NOMO-1 treated with DMSO at 0.1 percent for 48 hours (cell line): ENCODE measurements at regions not wholly inside any gene's neighbourhood (a gene's known extent, or its start where the extent isn't known, plus 50 kb on each side); places are given as distances from the start of the nearest gene placed in this dataset.
"Not testable (repeated sequence)": the region's sequence is repeated elsewhere in the genome, so short reads cannot be mapped to it uniquely, and the experiment has no call there.

Experiments used
- DNase-seq: peaks from one replicate; lab custom pipeline; 2025; ENCODE audit not compliant: unreplicated experiment; lab: John Stamatoyannopoulos, UW

GRCh38 chr4:27119239-27119638 lies 258.6 kb downstream of the STIM2 start:
- DNase-seq: no peak

GRCh38 chr4:27121830-27122229 lies 261.2 kb downstream of the STIM2 start:
- DNase-seq: no peak

GRCh38 chr4:27123123-27123768 lies 262.6 kb downstream of the STIM2 start:
- DNase-seq: no peak

DNA sequence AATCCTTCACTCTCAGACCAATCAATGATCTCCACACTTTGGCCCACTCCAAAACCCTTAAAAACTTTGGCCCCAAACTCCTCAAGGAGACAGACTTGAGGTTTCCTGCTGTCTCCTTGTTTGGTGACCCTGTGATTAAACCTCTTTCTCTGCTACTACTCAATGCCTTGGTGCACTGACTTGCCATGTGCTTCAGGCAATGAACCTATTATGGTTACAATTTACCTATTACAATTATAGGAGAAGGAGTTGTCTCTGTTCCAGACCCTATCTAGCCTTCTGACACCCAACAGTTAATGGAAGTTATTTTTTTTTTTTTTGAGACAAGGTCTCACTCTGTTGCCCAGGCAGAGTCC lies 263.1 kb downstream of the STIM2 start:
- no peak for DNase-seq

GRCh38 chr4:27126895-27127294 lies 266.3 kb downstream of the STIM2 start:
- DNase-seq: not testable (repeated sequence)

- DNase-seq: no peak
These were observed 267.8 kb downstream of the STIM2 start for GRCh38 chr4:27128443-27128842.

DNA sequence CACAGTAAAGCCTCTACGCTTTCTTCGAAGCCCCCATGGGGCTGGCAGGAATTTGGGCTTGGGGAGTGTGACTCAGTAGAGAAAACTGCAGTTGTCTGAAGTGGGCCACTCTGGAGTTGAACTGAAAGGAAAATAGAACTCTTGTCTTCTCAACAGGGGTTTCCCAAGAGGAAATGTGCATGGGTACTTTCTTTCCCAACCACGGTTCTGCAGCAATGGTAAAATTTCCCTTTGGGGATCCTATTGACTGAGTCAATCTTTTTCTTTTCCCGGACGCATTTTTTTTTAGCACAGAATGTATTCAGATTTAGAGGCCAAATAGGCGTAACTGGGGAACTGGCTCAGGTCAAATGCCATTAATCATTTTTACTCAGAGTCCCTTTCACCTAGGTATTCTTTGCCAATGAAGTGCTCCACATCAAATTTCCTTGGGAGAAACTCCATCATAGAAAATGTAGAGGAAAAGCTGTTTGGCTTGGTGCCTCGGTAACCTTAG lies 269.3 kb downstream of the STIM2 start:
- DNase-seq: no peak

DNA sequence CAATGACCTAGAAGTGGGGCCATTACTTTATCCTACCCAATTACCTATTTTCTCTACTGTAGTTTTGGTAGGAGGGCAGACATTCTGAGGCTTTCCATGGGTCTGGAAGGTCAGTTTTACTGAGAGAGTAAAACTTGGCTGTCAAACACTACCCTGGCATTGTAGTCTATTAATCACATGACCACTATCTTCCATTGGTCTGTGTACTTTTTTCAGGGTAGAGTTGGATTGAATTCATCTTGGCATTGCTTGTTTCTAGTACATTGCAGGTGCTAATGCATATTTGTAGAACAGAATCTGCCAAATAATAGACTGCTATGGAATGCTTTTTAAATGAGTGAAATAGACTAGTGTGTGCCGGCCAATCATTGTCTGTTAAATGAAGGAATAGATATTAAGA lies 271.9 kb downstream of the STIM2 start:
- no peak for DNase-seq

DNA sequence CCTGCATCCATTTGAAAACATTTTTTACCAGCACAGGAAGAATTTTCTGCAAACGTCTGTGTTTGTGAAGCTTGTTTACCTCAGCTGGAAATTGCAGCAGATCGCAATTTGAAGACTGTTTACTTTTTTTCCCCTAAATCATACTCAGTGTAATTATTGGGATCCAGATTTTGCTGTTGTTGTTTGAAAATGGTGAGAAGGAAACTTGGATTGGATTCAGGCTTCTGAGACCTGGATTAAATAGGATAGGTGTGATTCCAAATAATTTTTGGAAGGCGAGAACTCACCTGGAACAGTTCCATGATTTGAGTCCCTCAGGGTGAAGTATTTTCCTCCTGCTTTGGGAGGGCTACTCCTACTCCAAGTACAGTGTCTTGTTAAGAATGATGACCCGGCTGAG lies 279.8 kb downstream of the STIM2 start:
- no peak for DNase-seq

- no peak for DNase-seq
These were observed 280.9 kb downstream of the STIM2 start for GRCh38 chr4:27141530-27141929.

DNA sequence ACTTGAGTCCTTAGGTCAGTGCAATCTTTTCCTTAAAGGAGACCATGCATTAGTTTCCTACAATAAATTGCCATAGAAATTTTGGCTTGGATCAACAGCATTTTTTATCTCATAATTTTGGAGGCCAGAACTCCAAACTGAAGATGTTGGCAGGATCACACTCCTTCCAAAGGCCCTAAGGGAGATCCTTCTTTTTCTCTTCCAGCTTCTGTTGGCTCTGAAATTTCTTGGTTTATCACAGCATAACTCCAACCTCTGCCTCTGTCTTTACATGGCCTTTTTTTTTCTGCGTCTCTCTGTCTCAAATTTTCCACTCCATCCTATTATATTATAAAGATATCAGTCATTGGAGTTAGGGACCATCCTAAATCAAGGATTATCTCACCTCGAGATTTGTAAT lies 282.2 kb downstream of the STIM2 start:
- no peak for DNase-seq

- no peak for DNase-seq
These were observed 285.0 kb downstream of the STIM2 start for GRCh38 chr4:27145597-27145996.

DNA sequence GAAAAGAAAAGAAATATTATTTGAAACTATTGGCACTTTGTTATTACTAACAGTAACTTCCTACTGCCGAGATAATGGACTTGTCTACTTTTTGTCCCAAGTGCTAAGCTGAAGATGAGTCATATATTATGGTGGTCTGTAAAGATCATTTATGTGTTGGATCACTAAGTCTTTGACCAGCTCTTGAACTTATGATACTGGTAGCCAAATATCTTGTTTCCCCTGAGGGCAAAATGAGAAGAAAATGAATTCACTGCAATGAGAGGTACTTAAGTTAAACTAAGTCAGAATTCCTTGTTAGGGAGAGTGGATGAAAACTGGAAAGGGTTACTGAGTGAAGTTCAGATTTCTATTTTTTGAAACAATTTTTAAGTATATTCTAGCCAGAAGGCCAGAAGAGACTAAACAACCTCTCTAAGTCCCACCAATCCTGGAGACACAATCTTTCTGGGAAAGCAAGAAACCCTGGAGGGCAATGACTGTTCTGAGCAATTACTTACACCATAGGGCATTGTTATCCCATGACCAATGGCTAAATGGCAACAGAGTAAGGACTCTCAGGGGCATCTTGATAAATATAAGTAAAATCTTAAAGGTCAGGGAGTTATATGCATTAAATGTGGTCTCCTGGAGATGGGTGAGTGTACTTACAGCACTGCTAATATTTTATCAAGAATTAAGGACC lies 287.7 kb downstream of the STIM2 start:
- DNase-seq: no peak

DNA sequence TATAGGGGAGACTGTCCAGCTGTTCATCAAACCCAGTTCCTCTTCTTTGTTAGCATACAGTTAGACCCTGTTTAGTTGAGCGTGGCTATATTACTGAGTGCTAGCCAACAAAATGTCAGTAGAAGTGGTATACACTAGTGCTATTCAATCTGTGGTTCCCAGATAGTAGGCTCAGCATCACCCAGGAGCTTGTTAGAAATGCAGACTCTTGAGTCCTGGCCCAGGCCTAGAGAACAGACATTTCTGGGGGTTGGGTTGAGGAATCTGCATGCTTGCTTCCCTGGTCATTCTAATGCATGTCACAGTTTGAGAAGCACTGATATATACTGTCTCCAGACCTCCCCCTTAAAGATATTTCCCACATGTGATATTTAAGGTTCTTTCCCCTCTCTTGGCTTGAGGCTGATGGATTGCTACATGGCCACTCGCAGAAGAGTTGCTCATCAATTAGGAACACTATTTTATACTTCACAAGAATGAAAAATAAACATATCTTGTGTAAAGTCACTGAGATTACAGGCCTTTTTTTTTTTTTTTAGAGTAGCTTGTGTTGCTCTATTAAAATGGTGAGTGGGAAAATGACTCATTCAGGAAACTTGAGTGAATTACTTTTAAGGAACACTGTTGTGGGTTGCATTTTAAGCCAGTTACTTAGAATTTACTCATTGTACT lies 289.0 kb downstream of the STIM2 start:
- DNase-seq: no peak

DNA sequence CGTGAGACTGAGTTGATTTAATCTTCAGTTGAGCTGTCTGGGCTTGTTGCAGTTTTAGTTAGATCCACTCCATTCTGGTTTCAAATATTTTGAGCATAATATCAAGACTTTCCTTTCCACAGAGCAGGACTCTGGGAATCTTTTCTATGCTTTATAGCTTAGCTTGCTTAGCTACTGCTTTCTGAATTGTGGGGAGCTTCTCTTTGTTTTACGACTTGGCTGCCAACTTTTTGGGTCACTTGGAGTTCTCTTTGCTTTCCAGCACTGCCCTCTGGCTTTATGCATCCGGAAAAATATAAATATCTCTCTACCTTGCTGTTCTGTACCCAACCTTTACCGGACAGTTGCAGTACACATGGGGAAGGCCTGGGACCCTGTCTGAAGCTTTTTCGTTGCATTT lies 292.1 kb downstream of the STIM2 start:
- no peak for DNase-seq

DNA sequence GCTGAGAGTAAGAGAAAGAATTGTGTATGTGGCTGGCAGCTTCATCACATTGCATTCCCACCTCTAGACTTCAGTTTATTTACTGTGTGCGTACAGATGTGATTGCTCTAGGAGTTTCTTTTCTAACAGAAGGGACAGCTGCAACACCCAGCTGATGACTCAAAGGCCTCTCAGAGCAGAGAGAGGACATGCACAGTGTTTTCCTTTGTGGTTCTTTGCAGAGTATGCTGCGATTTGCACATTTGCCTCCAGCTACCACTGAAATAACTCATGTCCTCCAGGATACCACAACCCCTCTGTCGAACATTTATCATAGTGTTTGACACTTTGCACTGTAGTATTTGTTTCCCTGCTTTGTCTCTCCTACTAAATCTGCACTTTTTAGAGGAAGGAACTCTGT lies 294.1 kb downstream of the STIM2 start:
- no peak for DNase-seq

DNA sequence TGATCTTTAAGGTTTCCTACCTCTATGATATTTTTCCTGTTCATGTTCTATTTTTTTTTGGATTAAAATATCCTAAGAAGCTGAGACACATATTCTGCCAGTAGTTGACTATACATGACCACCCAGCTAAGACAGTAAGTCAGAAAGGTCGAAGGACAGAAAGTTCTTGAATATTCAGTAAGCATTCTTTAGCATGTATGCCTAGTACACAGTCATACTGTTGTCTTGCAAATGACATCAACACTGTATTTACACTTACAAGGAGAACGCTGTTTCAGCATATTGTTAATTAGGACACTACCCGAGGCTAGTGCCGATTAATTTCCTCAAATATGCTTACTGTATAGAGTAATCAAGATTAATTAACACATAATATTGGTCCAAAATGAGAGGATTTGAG lies 300.6 kb downstream of the STIM2 start:
- DNase-seq: no peak

GRCh38 chr4:27168783-27169182 lies 308.1 kb downstream of the STIM2 start:
- DNase-seq: no peak

DNA sequence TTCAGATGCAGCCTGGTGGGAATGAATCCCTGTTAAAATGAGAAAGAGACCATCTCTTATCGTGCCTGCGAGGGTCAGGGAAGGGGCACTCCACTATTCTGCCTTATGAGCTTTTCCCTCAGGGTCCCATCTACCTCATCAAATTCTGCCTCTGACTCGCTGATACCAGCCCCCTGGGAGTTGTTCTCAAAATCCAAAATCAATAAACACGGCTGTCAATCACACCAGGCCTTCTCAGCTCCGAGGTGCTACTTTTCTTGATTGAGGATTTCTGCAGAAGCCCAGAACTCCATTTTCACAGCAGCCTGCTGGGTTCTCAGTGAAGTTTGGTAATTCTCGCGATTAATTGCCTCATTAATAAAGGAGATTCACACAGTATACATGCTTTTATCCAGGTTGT lies 312.6 kb downstream of the STIM2 start:
- no peak for DNase-seq

DNA sequence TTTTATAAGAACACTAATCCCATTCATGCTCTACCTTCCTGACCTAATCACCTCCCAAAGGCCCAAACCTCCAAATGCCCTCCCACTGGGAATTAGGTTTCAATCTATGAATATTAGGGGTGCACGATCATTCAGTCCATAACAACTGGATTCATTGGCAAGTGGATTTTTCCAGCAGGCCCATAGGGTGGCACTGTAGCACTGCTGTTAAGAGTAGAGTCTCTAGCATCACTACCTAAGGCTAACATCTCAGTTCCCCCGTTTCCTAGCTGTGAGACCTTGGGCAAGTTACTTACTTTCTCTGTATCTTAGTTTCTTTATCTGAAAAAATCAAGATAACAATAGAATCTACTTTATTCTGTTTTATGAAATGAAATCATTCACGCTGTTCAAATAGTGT lies 315.8 kb downstream of the STIM2 start:
- no peak for DNase-seq

DNA sequence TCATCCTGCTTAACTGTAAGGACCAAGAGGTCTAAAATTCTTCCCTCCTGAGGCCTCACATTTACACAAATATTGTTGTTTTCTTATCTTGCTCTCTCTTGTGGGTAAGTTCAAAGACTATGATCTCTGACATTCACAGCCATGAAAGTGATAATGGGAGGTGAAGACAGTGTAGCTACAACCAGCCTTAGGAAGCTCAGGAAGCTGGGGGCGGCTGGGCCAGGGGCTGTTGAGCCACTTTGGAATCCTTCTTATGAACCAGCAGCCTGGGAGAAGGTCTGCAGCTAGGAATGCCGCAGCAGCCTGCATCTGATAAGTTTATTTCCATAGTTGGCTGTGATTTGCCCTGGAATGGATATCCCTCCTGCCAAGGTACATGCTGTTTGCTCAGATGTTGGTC lies 316.2 kb downstream of the STIM2 start:
- no peak for DNase-seq

- DNase-seq: no peak
These were observed 317.4 kb downstream of the STIM2 start for GRCh38 chr4:27178061-27178460.
